ENCODE measurements at regions not wholly inside any gene's neighbourhood (a gene's known extent, or its start where the extent isn't known, plus 50 kb on each side); places are given as distances from the start of the nearest gene placed in this dataset.

DNA sequence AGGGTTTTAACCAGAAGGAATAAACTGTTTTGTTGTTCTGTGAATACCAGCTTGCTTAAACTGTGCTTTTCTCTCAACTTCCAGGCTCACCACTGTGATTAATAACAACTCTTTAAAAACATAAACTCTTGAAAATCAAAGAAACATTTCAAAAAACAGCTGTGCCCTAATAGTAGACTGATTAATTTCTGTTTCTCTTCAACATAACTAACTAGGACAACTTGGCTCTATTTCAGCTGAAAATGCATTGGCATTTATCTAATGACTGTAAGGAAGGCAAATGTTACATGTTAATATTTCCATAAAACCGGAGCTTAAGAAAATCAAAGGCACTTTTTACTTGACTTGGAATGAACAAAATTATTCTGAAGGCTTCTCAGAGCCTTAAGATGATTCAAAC is 656.1 kb upstream of the NEGR1 start:
- no peak for DNase-seq (ENCODE audit: low read depth)

DNA sequence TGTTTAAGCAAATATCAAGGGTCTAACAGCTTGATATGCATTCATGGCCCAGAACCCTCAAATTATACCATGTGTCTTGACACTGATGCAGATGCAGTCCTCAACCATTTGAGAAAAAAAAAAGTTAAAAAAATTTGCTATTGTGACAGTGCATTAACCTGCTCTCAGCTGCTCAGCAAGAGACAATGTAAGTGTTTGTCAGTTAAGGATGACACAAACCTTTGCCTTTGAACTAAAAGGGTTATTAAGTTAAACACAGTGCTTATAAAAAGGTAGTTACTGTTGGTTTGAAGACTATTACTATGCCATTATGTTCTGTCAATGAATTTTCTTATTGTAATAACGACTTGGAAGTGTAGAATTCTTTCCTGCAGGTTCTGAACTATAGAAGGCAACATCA is 655.6 kb upstream of the NEGR1 start:
- no peak for DNase-seq (ENCODE audit: low read depth)

GRCh38 chr1:72936942-72937341 is 654.6 kb upstream of the NEGR1 start:
- no peak for DNase-seq (ENCODE audit: low read depth)

DNA sequence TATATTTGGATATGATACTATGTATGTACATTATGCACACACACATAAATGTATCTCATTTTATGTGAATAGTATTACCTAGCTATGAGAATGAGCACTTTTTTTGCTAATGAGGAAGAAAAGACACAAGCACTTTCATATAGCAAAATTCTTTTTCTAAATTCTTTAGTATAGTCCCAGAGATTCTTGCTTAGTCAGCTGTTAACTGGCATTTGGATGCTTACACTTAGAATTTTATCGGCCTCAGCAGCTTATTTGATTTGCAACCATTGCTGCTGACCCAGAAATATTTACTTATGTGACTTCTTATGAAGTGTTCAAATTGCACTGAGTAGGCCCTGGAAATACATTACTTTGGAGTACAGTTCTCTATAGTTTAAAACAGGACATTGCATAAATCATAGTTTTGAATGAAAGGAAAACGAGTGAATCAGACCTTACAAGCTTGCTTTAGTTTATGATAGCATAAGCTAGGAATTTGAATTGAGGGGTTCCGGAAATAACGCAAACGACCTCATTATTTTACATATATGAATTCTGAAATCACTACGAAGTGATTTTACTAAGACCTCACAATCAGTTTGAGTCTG is 653.9 kb upstream of the NEGR1 start:
- DNase-seq (ENCODE audit: low read depth): no peak

DNA sequence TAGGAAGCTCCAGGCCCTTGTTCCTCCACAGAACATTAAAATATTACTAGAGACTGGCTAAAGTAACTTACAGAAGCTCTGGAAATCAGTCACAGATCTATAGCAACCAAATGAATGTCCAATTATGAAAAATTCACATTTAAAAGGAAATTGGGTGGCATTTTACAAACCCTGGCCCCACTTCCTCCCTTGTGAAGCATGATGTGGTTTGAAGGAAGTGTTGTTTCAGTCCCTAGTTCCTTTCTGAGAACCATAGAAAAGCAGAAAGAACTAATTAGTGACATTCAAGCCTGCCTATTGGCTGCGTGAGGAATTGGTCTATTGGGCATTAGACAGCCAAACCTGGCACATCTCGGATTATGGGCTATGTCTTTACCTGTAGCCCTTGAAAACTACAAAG is 649.7 kb upstream of the NEGR1 start:
- no peak for DNase-seq (ENCODE audit: low read depth)

- no peak for DNase-seq (ENCODE audit: low read depth)
Measured at GRCh38 chr1:72930528-72930927, 648.2 kb upstream of the NEGR1 start.

GRCh38 chr1:72918940-72919339 is 636.6 kb upstream of the NEGR1 start:
- DNase-seq (ENCODE audit: low read depth): no peak

DNA sequence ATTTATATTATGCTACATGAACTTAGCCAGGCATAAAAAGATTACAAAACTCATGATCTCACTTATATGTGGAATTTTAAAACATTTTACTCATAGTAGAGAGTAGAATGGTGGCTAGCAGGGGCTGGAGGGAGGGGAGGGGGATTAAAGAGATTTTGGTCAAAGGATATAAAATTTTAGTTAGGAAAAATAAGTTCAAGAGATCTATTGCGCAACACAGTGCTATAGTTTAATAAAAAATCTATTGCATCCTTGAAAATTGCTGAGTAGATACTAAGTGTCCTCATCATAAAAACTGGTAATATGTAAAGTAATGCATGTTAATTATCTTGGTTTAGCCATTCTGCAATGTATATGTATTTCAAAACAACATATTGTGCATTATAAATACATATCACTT is 635.6 kb upstream of the NEGR1 start:
- DNase-seq (ENCODE audit: low read depth): no peak

- no peak for DNase-seq (ENCODE audit: low read depth)
Measured at GRCh38 chr1:72915581-72915980, 633.2 kb upstream of the NEGR1 start.

GRCh38 chr1:72911656-72912055 is 629.3 kb upstream of the NEGR1 start:
- DNase-seq (ENCODE audit: low read depth): no peak

DNA sequence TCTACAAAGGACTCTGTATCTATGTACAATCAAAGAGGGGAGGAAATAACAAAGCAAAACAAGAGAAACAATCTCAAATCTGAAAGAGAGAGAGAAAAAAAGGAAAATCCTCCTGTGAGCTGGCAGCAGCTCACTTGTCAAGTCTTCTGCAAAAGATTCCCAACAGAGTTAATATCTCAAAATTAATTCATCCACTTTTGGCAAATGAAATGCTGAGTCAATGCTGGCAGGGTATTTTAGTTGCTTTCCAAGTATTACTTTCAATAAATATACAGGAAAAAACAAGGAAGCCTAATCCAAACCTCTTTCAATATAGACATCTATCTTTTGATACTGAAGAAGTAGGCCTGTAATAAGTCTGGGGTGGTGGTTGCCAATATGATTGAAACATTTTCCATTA is 613.9 kb upstream of the NEGR1 start:
- DNase-seq (ENCODE audit: low read depth): no peak

DNA sequence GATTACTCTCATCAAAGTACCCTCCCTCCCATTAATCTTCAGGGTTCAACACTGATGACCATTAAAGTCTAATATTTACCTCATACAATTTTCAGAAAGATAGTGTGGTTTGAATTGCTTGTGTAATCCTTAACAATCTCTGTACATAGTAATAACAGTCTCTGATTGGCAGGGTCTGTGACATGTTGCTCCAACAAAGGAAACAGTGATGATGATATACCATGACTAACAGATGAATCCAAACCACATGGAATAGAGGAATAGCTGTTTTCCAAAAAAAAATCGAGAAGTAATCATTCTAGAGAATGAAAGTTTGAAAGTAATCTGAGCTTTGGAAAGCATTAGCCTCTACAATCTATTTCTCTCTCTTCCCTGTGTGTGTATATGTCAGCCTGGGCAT is 610.1 kb upstream of the NEGR1 start:
- no peak for DNase-seq (ENCODE audit: low read depth)

- DNase-seq (ENCODE audit: low read depth): no peak
Measured at GRCh38 chr1:72891976-72892375, 609.6 kb upstream of the NEGR1 start.

DNA sequence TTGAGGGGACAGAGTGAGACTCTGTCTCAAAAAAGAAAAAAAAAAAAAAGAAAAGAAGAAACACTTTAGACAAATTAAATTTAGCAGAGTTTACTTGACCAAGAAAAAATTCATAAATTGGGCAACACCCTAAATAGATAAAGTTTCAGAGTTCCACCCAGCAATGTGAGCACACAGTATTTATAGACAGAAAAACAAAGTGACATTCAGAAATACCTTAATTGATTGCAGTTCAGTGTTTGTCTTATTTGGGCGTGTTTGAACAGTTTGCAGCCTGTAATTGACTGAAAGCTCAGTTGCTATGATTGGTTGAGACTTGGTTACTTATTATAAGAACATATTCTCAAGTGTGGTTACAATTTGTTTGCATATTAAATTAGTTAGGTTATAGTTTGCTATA is 603.5 kb upstream of the NEGR1 start:
- DNase-seq (ENCODE audit: low read depth): no peak

GRCh38 chr1:72885017-72885416 is 602.7 kb upstream of the NEGR1 start:
- no peak for DNase-seq (ENCODE audit: low read depth)

DNA sequence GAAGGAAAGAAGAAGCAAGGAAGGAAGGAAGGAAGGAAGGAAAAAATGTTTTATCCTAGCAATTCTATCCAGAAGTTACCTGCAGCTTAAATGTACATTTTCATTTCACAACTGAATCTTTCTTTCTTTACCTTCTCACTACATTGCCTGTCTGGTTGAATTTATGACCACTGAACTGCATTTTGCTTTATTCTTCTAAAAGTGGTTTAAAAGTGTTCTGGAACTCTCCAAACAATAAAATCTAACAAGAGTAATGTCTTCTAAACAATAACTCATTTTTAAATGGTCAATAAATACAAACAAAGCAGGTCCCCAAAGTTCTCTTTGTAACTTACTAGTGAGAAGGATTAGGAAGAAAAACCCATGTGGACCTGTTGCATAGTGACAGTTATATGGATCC is 587.5 kb upstream of the NEGR1 start:
- no peak for DNase-seq (ENCODE audit: low read depth)

DNA sequence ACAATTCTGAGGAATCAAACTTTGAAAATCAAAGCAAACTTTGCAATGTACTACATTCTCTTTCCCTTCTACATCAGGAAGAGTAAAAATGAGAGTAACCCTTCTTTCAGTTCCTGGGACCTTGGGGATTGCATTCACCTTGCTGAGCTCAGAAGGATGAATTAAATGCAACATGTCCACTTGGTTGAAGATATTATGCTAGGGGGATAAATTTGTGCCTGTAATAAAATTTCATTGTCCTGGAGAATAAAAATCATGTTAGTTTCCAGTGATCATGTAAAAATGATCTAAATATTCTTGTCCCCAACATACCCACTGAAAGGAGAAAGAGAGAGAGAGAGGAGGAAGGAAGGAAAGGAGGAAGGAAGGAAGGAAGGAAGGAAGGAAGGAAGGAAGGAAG is 587.1 kb upstream of the NEGR1 start:
- no peak for DNase-seq (ENCODE audit: low read depth)

DNA sequence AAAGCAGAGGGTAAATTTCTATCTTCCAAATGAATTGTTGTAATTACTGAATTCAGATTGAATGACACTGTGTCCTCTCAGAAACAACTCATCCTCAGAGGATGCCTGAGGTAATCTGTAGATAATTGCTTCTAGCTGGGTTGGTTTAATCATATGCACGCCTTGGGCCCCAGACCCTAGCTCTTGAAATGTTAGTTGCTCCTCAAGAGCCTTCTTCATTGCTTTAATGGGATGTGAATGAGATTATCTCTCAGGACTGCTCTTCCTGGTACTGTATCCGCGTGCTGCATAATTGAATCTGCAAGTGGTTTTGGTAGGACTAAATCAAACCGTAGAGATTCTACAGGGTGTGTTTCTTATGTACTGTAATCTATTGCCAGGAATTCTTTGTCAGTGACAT is 569.3 kb upstream of the NEGR1 start:
- DNase-seq (ENCODE audit: low read depth): no peak

DNA sequence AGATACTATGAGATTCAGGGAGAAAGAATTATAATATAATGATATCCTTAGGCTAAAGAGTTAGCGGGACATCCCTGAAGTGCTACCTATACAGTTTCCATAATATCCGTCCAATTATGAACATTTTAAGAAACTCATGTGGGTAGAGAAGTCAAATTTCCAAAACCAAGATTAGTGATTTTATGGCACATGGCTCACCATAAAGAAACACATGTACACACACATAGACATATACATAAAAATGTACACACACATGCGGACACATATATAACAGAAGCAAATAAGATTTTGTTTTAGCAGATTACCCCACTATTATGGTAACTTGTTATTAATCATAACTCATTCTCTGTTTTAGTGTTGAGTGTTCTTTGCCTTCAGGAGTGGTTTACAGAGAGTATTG is 566.7 kb upstream of the NEGR1 start:
- no peak for DNase-seq (ENCODE audit: low read depth)

GRCh38 chr1:72847651-72848050 is 565.3 kb upstream of the NEGR1 start:
- no peak for DNase-seq (ENCODE audit: low read depth)

- DNase-seq (ENCODE audit: low read depth): no peak
Measured at GRCh38 chr1:72846476-72847278, 564.3 kb upstream of the NEGR1 start.

DNA sequence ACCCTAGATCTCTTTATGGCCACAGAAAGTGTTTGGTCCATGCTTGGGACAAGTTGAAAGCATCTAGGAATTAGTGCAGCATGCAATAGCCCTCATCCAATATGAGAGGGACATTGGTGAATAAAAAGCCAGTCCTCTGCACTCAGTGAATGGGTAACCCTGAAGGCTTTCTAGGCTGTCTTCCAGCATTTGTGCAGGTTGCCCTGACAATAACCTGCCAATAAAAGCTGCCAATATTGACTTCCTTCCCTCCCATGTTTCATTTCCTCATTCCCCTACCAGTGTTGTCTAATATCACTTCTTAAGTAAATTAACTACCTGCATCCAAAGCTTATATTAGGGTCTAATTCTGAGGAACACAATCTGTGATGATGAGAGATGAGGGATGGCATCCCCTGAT is 563.6 kb upstream of the NEGR1 start:
- no peak for DNase-seq (ENCODE audit: low read depth)

- no peak for DNase-seq (ENCODE audit: low read depth)
Measured at GRCh38 chr1:72845381-72845780, 563.0 kb upstream of the NEGR1 start.

DNA sequence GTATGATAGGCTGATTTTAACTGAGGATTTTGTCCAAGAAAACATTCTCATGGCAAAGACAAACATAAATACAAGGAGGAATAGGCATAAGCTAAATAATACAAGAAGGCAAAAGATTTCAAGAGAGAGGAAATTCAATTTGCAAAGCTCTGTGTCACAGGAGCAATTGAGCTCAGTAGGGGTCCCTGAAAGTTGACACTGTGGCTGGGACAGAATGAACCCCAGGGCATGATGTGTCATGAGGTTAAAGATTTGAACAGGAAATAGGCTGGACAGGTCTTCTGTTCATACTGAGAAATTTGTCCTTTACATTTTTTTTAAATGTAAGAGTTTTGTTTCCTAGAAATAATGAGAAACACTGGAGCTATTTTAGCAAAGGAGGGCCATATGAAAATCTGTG is 555.4 kb upstream of the NEGR1 start:
- DNase-seq (ENCODE audit: low read depth): no peak

All from forelimb muscle (tissue), 1 donor.